VCaP (cell line): ENCODE measurements at regions not wholly inside any gene's neighbourhood (a gene's known extent, or its start where the extent isn't known, plus 50 kb on each side); places are given as distances from the start of the nearest gene placed in this dataset.

ENCODE experiments used
- H3K27ac ChIP-seq: fragments of 450-650 bp; 2 replicates; pipeline ENCODE4 v1.5.1; 2017
- CTCF ChIP-seq: fragments of 450-650 bp; conservative IDR thresholded peaks from 2 replicates; pipeline ENCODE4 v1.5.1; 2017; ENCODE audit warnings: mild to moderate bottlenecking, moderate library complexity

GRCh38 chr5:152274224-152274623 is 130.9 kb downstream of the NMUR2 start:
- no peak overlapping the region for H3K27ac ChIP-seq
- TF ChIP-seq CTCF = no peak

GRCh38 chr5:152271420-152271819 is 133.7 kb downstream of the NMUR2 start:
- H3K27ac ChIP-seq = no peak overlapping the region
- peak; percentile 82 for TF ChIP-seq CTCF

GRCh38 chr5:152270096-152270495 is 135.0 kb downstream of the NMUR2 start:
- TF ChIP-seq CTCF = no peak
- no peak overlapping the region for H3K27ac ChIP-seq

- no peak for TF ChIP-seq CTCF
- H3K27ac ChIP-seq = no peak overlapping the region
These were observed 135.5 kb downstream of the NMUR2 start for GRCh38 chr5:152269533-152269932.

GRCh38 chr5:152264645-152265254 is 140.3 kb downstream of the NMUR2 start:
- no peak overlapping the region for H3K27ac ChIP-seq
- TF ChIP-seq CTCF = no peak

GRCh38 chr5:152262667-152263066 is 142.4 kb downstream of the NMUR2 start:
- no peak for TF ChIP-seq CTCF
- no peak overlapping the region for H3K27ac ChIP-seq

- H3K27ac ChIP-seq = no peak overlapping the region
- no peak for TF ChIP-seq CTCF
These were observed 144.1 kb downstream of the NMUR2 start for GRCh38 chr5:152260940-152261339.
